ENCODE measurements at regions not wholly inside any gene's neighbourhood (a gene's known extent, or its start where the extent isn't known, plus 50 kb on each side); places are given as distances from the start of the nearest gene placed in this dataset.

DNA sequence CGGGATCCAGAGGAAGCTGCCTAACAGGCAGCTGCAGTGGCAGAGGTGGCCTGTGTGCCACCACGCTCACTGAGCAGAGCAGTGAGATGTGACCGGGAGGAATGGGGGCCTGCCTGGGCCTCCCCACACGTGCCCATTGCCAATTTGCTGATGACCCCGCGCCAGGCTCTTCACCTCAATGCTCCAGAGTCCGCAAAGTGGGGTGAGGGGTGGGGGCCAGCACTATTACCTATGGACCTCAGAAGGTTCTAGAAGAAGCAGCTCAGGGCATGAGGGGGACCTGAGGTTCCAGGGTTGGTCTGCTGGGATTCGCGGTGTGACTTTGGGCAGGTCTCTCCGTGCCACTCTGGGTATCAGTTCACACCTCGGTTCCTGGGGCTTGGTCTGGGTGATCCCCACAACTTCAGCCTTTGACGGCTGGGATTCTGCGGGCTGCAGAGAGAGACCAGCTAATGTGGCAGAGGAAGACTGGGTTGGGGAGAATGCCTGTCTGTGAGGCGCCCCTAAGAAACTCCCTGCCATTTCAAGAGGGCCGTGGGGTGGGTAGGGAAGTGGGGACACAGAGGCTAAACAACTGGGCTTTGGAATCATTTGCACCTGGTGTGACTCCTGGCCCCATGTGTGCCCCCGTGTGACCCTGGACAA, 231.0 kb upstream of the MVB12B start (continued):
- TF ChIP-seq ZNF778 (CRISPR knock-in tag; IDR thresholded peaks at IDR 0.05) (no peak), ZNF583 (CRISPR knock-in tag; IDR thresholded peaks at IDR 0.05) (no peak), ZSCAN32 (CRISPR knock-in tag; IDR thresholded peaks at IDR 0.05) (no peak), HIVEP1 (CRISPR knock-in tag; IDR thresholded peaks at IDR 0.05) (no peak), ZNF347 (CRISPR knock-in tag; IDR thresholded peaks at IDR 0.05; ENCODE audit: low read depth) (no peak), CCAR2 (IDR thresholded peaks at IDR 0.05; ENCODE audit: low read depth, low read length) (no peak), PYGO2 (tag; IDR thresholded peaks at IDR 0.05) (no peak)
- TF ChIP-seq, protein P1, sequence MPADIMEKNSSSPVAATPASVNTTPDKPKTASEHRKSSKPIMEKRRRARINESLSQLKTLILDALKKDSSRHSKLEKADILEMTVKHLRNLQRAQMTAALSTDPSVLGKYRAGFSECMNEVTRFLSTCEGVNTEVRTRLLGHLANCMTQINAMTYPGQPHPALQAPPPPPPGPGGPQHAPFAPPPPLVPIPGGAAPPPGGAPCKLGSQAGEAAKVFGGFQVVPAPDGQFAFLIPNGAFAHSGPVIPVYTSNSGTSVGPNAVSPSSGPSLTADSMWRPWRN (IDR thresholded peaks at IDR 0.05; ENCODE audit: low read depth), result no peak

DNA sequence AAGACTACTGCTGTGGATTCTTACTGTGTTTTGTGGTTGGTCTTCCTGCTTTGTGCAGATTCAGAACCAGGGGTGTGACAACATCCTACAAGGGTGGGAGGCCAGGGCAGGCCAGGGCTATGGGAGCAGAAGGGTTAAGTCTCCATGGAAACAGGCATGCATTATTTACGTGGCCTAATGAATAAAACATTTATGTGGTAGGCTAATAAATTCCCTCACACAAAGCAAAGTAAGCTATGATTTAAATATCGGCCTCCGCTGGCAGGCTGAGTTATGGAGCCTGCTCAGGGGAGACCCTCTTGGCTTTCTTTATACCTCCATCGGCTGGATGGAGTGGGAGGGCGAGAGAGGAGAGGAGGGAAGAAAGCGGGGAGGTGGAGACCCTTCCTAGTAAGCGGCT, 230.3 kb upstream of the MVB12B start:
- Histone ChIP-seq H3K4me2 (ENCODE audit: insufficient read depth, low read length) (no peak overlapping the region), H3K9me1 (ENCODE audit: control insufficient read depth, insufficient read depth, low read length) (no peaks in the 10 kb centered on the region), H3K36me3 (ENCODE audit: control insufficient read depth, insufficient read depth, low read length) (no peaks in the 10 kb centered on the region), H3K27me3 (ENCODE audit: control insufficient read depth in 2 of 2, insufficient read depth in 2 of 2, low read length in 2 of 2) (peaks cover 0 to 12% of the 10 kb centered on the region in 2 experiments; a peak in 1 of 5 replicates), H3K4me1 (replicated peaks in 1 of 2; ENCODE audit: control insufficient read depth in 2 of 2, insufficient read depth in 2 of 2, low read length in 2 of 2) (no peaks in the 10 kb centered on the region), H4K20me1 (replicated peaks; ENCODE audit: control insufficient read depth, insufficient read depth, low read length) (0 out of 2 replicates have a peak, but pooled peaks cover 4% of the 10 kb centered on the region), H2AFZ (ENCODE audit: low read depth, low read length) (no peak overlapping the region), H3K9ac (ENCODE audit: insufficient read depth in 1 of 2, low read depth in 2 of 2, low read length in 2 of 2) (no peak overlapping the region), H3K79me2 (ENCODE audit: control insufficient read depth, insufficient read depth, low read length) (no peaks in the 10 kb centered on the region), H3K4me3 (no peak overlapping the region), H3K9me3 (replicated peaks; ENCODE audit: control insufficient read depth, insufficient read depth, low read depth, low read length) (no peaks in the 10 kb centered on the region), H3K27ac (ENCODE audit: extremely low read depth, low read depth, low read length) (no peak overlapping the region)
- in situ Hi-C loops (cut with MboI) (no loop called here), intact Hi-C loops (cut with micrococcal nuclease) (no loop called here)
- DNase-seq (ENCODE audit: extremely low read depth in 1 of 4, low spot score in 3 of 4) (no peak), FAIRE-seq (no peak), ATAC-seq (no peak)
- POLR2A ChIA-PET, result interaction anchor here (1.8 kb wide), 1 partner anchor 11 kb away, joined by 5 read pairs; no protein-coding TSS in a partner anchor
- TF ChIP-seq NUFIP1 (IDR thresholded peaks at IDR 0.05; ENCODE audit: partially characterized antibody) (no peak), TSC22D4 (tag; IDR thresholded peaks at IDR 0.05) (no peak), KAT2B (IDR thresholded peaks at IDR 0.05; ENCODE audit: low read depth, low read length) (no peak), SUPT5H (IDR thresholded peaks at IDR 0.05) (no peak), SOX6 (IDR thresholded peaks at IDR 0.05) (no peak), U2AF1 (optimal IDR thresholded peaks at IDR 0.05; ENCODE audit: low read depth, low read length) (no peak), TOE1 (IDR thresholded peaks at IDR 0.05; ENCODE audit: borderline replicate concordance) (no peak), TOE1 (CRISPR knock-in tag; IDR thresholded peaks at IDR 0.05; ENCODE audit: borderline replicate concordance, low read depth) (no peak), ZBTB7A (IDR thresholded peaks at IDR 0.05; ENCODE audit: borderline replicate concordance, control insufficient read depth, low read depth, low read length) (no peak)
- TF ChIP-seq, protein P2, sequence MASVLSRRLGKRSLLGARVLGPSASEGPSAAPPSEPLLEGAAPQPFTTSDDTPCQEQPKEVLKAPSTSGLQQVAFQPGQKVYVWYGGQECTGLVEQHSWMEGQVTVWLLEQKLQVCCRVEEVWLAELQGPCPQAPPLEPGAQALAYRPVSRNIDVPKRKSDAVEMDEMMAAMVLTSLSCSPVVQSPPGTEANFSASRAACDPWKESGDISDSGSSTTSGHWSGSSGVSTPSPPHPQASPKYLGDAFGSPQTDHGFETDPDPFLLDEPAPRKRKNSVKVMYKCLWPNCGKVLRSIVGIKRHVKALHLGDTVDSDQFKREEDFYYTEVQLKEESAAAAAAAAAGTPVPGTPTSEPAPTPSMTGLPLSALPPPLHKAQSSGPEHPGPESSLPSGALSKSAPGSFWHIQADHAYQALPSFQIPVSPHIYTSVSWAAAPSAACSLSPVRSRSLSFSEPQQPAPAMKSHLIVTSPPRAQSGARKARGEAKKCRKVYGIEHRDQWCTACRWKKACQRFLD (CRISPR knock-in tag; IDR thresholded peaks at IDR 0.05), result no peak
- no TSS peak for BruUV-seq (replicated peaks)
- CTCF ChIA-PET (ENCODE audit: low intra/inter-chr PET ratio), result no interaction called here
- WGBS (ENCODE audit: insufficient coverage, low coverage, missing lambda C conversion rate), result 0% methylated on average over 6 of the region's 7 CpGs

All from K562 (cell line).